Panc1 (cell line): ENCODE measurements at regions not wholly inside any gene's neighbourhood (a gene's known extent, or its start where the extent isn't known, plus 50 kb on each side); places are given as distances from the start of the nearest gene placed in this dataset.

ENCODE experiments used
- ATAC-seq: fragments of 200-7000 bp; cut with Tn5 transposase; 2 replicates; pipeline ENCODE4 v1.9.1; 2020; ENCODE audit warnings: mild to moderate bottlenecking, moderate library complexity
- BruUV-seq: library from RNA; stranded (reverse); fragments of 400-500 nt; replicated peaks from 2 replicates; lab custom pipeline; 2021; lab: Mats Ljungman, UMichigan
- CTCF ChIA-PET: fragments of 300-600 bp; sonication (Branson Sonifier 250); formaldehyde crosslinking; loops from one replicate; lab custom pipeline; 2022; ENCODE audit warnings: antibody characterized with exemption; lab: Charles Lee
- POLR2A ChIA-PET: fragments of 300-600 bp; sonication (Branson Sonifier 250); formaldehyde crosslinking; loops from one replicate; lab custom pipeline; 2022; ENCODE audit warnings: antibody characterized with exemption; lab: Charles Lee
- DNase-seq: peaks from one replicate; pipeline ENCODE4 v3.0.0-alpha.2; 2010; ENCODE audit warnings: low read depth, low spot score
- H3K27ac ChIP-seq: 2 replicates; pipeline ENCODE4 v1.5.1; 2011; ENCODE audit warnings: mild to moderate bottlenecking, low read length, inconsistent platforms
- H3K27me3 ChIP-seq: fragments of 200-500 bp; sonication (Bioruptor generic); 2 replicates; pipeline ENCODE4 v1.6.0; 2014; ENCODE audit warnings: low read length, inconsistent platforms; ENCODE audit not compliant: control insufficient read depth, insufficient read depth
- H3K36me3 ChIP-seq: fragments of 200-500 bp; sonication (Bioruptor generic); 2 replicates; pipeline ENCODE4 v1.5.1; 2014; ENCODE audit warnings: inconsistent platforms, mild to moderate bottlenecking, low read length, moderate library complexity; ENCODE audit not compliant: control insufficient read depth, insufficient read depth
- H3K4me1 ChIP-seq: 2 replicates; pipeline ENCODE4 v1.5.1; 2011; ENCODE audit warnings: inconsistent platforms, mild to moderate bottlenecking, low read length, moderate library complexity; ENCODE audit not compliant: control insufficient read depth, insufficient read depth
- H3K4me3 ChIP-seq, 2 experiments: 2 replicates each; pipeline ENCODE4 v1.5.1; 2011 to 2012; ENCODE audit warnings: low read depth in 2 of 2, low read length in 2 of 2, mild to moderate bottlenecking in 2 of 2, inconsistent platforms in 1 of 2, moderate library complexity in 1 of 2
- H3K9me3 ChIP-seq: fragments of 200-500 bp; sonication (Bioruptor generic); 2 replicates; pipeline ENCODE4 v1.5.1; 2014; ENCODE audit warnings: low read depth, mild to moderate bottlenecking, inconsistent platforms, low read length, moderate library complexity; ENCODE audit not compliant: control insufficient read depth, insufficient read depth
- CTCF ChIP-seq: fragments of 450-650 bp; IDR thresholded peaks from 2 replicates; pipeline ENCODE4 v1.5.1; 2017; ENCODE audit warnings: mild to moderate bottlenecking
- POLR2AphosphoS5 ChIP-seq: IDR thresholded peaks from 2 replicates; pipeline ENCODE4 v1.6.1; 2012; ENCODE audit warnings: mild to moderate bottlenecking, low read depth, low read length, moderate library complexity
- REST ChIP-seq, 2 experiments: IDR thresholded peaks; 2 replicates each; pipeline ENCODE4 v1.6.1; 2011 to 2012; ENCODE audit warnings: low read depth in 2 of 2, control low read depth in 1 of 2, low read length in 1 of 2, mild to moderate bottlenecking in 1 of 2, moderate library complexity in 1 of 2; ENCODE audit not compliant: insufficient read depth in 1 of 2
- SIN3A ChIP-seq: IDR thresholded peaks from 2 replicates; pipeline ENCODE4 v1.6.1; 2012; ENCODE audit warnings: low read depth, mild to moderate bottlenecking, low read length, moderate library complexity, borderline replicate concordance; ENCODE audit not compliant: insufficient read depth
- TCF7L2 ChIP-seq: IDR thresholded peaks from 2 replicates; pipeline ENCODE4 v1.6.1; 2011; ENCODE audit warnings: mild to moderate bottlenecking, low read depth, low read length, inconsistent platforms
- in situ Hi-C: cut with HindIII; loops from 2 replicates; pipeline ENCODE4 v1.10.0; 2016; ENCODE audit warnings: low sequenced_read_pairs, low pct_unique_long_range_greater_than_20kb
- intact Hi-C: fragments of 100-400 bp; cut with micrococcal nuclease; formaldehyde crosslinking; loops from one replicate; pipeline ENCODE4 v1.10.0; 2022; ENCODE audit not compliant: unreplicated experiment

GRCh38 chr15:61282661-61283060 is 53.6 kb upstream of the RORA start:
- BruUV-seq: no TSS peak
- intact Hi-C loops (no loop called here), in situ Hi-C loops (no loop called here)
- CTCF ChIA-PET: no interaction called here
- Histone ChIP-seq H3K27ac (no peak overlapping the region), H3K27me3 (no peaks in the 10 kb centered on the region), H3K4me1 (no peaks in the 10 kb centered on the region), H3K9me3 (no peaks in the 10 kb centered on the region), H3K4me3 (no peak overlapping the region), H3K36me3 (no peaks in the 10 kb centered on the region)
- DNase-seq: no peak
- TF ChIP-seq TCF7L2 (no peak), SIN3A (no peak), REST (IDR thresholded peaks at IDR 0.05; ENCODE audit: insufficient read depth in 1 of 2, low read depth in 2 of 2, low read length in 1 of 2) (no peak), CTCF (no peak), POLR2AphosphoS5 (no peak)
- POLR2A ChIA-PET: interaction anchor here (0.6 kb wide), 1 partner anchor 539 kb away, joined by 3 read pairs; no protein-coding TSS in a partner anchor
- no peak for ATAC-seq

- in situ Hi-C loops (no loop called here), intact Hi-C loops (no loop called here)
- no peak overlapping the region for H3K4me3 ChIP-seq
- no peaks in the 10 kb centered on the region for H3K9me3 ChIP-seq
- no peak overlapping the region for H3K27ac ChIP-seq
- DNase-seq: no peak
- no peaks in the 10 kb centered on the region for H3K4me1 ChIP-seq
- no peak for ATAC-seq
- H3K27me3 ChIP-seq: no peaks in the 10 kb centered on the region
- BruUV-seq: no TSS peak
- ChIA-PET POLR2A (no interaction called here), CTCF (no interaction called here)
- H3K36me3 ChIP-seq: no peaks in the 10 kb centered on the region
- TF ChIP-seq POLR2AphosphoS5 (no peak), SIN3A (no peak), TCF7L2 (no peak), CTCF (no peak), REST (IDR thresholded peaks at IDR 0.05; ENCODE audit: insufficient read depth in 1 of 2, low read depth in 2 of 2, low read length in 1 of 2) (no peak)
Measured at GRCh38 chr15:61281328-61281727, 52.2 kb upstream of the RORA start.
